RCC 7860 (cell line): ENCODE measurements at regions not wholly inside any gene's neighbourhood (a gene's known extent, or its start where the extent isn't known, plus 50 kb on each side); places are given as distances from the start of the nearest gene placed in this dataset.
"Not testable (repeated sequence)": the region's sequence is repeated elsewhere in the genome, so short reads cannot be mapped to it uniquely, and the experiment has no call there.

Source experiments
- DNase-seq: peaks from one replicate; pipeline ENCODE4 v3.0.0-alpha.2; 2015; ENCODE audit warnings: low spot score
- FAIRE-seq: peaks from 2 replicates; lab custom pipeline; 2012; peaks lifted over from hg19 to GRCh38; lab: Jason Lieb, UNC

- not testable (repeated sequence) for DNase-seq, FAIRE-seq
Measured at GRCh38 chr7:69106946-69107345, 491.3 kb upstream of the AUTS2 start.

- DNase-seq (no peak), FAIRE-seq (no peak)
Measured at GRCh38 chr7:69108097-69108496, 490.2 kb upstream of the AUTS2 start.

- DNase-seq (no peak), FAIRE-seq (no peak)
Measured at GRCh38 chr7:69109246-69109645, 489.0 kb upstream of the AUTS2 start.

- FAIRE-seq (no peak), DNase-seq (no peak)
Measured at GRCh38 chr7:69109879-69110278, 488.4 kb upstream of the AUTS2 start.

GRCh38 chr7:69110450-69111050, 487.7 kb upstream of the AUTS2 start:
- DNase-seq (no peak), FAIRE-seq (no peak)

- DNase-seq (peak; percentile 34), FAIRE-seq (no peak)
Measured at GRCh38 chr7:69114374-69114773, 483.9 kb upstream of the AUTS2 start.

- FAIRE-seq (no peak), DNase-seq (peak; percentile 28)
Measured at GRCh38 chr7:69115788-69116187, 482.5 kb upstream of the AUTS2 start.

GRCh38 chr7:69116196-69116595, 482.1 kb upstream of the AUTS2 start:
- DNase-seq, FAIRE-seq: not testable (repeated sequence)

GRCh38 chr7:69122953-69123352, 475.3 kb upstream of the AUTS2 start:
- FAIRE-seq (no peak), DNase-seq (no peak)

GRCh38 chr7:69126896-69127479, 471.3 kb upstream of the AUTS2 start:
- FAIRE-seq (no peak), DNase-seq (no peak)

- no peak for DNase-seq
- no peak for FAIRE-seq
Measured at GRCh38 chr7:69129524-69129923, 468.8 kb upstream of the AUTS2 start.

GRCh38 chr7:69129951-69130350, 468.3 kb upstream of the AUTS2 start:
- DNase-seq, result no peak
- FAIRE-seq, result no peak

GRCh38 chr7:69130396-69130795, 467.9 kb upstream of the AUTS2 start:
- FAIRE-seq (no peak), DNase-seq (no peak)

- DNase-seq (no peak), FAIRE-seq (no peak)
Measured at GRCh38 chr7:69134316-69134715, 464.0 kb upstream of the AUTS2 start.

- FAIRE-seq (no peak), DNase-seq (no peak)
Measured at GRCh38 chr7:69147631-69148030, 450.6 kb upstream of the AUTS2 start.

GRCh38 chr7:69149804-69150782, 448.2 kb upstream of the AUTS2 start:
- DNase-seq, result no peak
- no peak for FAIRE-seq

- DNase-seq, result no peak
- no peak for FAIRE-seq
Measured at GRCh38 chr7:69162326-69162725, 435.9 kb upstream of the AUTS2 start.

GRCh38 chr7:69162931-69163670, 435.2 kb upstream of the AUTS2 start:
- no peak for DNase-seq

GRCh38 chr7:69166979-69167516, 431.2 kb upstream of the AUTS2 start:
- FAIRE-seq (no peak), DNase-seq (no peak)

More at GRCh38 chr7:69162931-69163670, 435.2 kb upstream of the AUTS2 start:
- no peak for FAIRE-seq

GRCh38 chr7:69169386-69169785, 428.9 kb upstream of the AUTS2 start:
- no peak for FAIRE-seq
- DNase-seq, result no peak
